ENCODE measurements at regions not wholly inside any gene's neighbourhood (a gene's known extent, or its start where the extent isn't known, plus 50 kb on each side); places are given as distances from the start of the nearest gene placed in this dataset.

- no peaks in the 10 kb centered on the region for H3K27me3 ChIP-seq (replicated peaks)
- no peaks in the 10 kb centered on the region for H3K36me3 ChIP-seq (replicated peaks)
- no peak overlapping the region for H3K27ac ChIP-seq
- no peak for DNase-seq
- TF ChIP-seq CTCF (IDR thresholded peaks at IDR 0.05; ENCODE audit: low read depth, low read length, missing control alignments) = no peak
- in situ Hi-C loops (cut with HindIII; ENCODE audit: low pct_ligation_motif_present, low sequenced_read_pairs) = no loop called here
- no peak overlapping the region for H3K4me3 ChIP-seq (ENCODE audit: low read depth, low read length)
Measured at GRCh38 chr2:235129850-235130249, 178.0 kb downstream of the SH3BP4 start.

GRCh38 chr2:235131334-235132305 is 179.8 kb downstream of the SH3BP4 start:
- no peak overlapping the region for H3K4me3 ChIP-seq (ENCODE audit: low read depth, low read length)
- no peak overlapping the region for H3K27ac ChIP-seq
- no peak for DNase-seq
- in situ Hi-C loops (cut with HindIII; ENCODE audit: low pct_ligation_motif_present, low sequenced_read_pairs) = no loop called here
- H3K36me3 ChIP-seq (replicated peaks) = no peaks in the 10 kb centered on the region
- no peak for TF ChIP-seq CTCF (IDR thresholded peaks at IDR 0.05; ENCODE audit: low read depth, low read length, missing control alignments)
- H3K27me3 ChIP-seq (replicated peaks) = no peaks in the 10 kb centered on the region

GRCh38 chr2:235132651-235133050 is 180.8 kb downstream of the SH3BP4 start:
- Histone ChIP-seq H3K4me3 (ENCODE audit: low read depth, low read length) (no peak overlapping the region), H3K36me3 (replicated peaks) (no peaks in the 10 kb centered on the region), H3K27me3 (replicated peaks) (no peaks in the 10 kb centered on the region), H3K27ac (no peak overlapping the region)
- no peak for DNase-seq
- TF ChIP-seq CTCF (IDR thresholded peaks at IDR 0.05; ENCODE audit: low read depth, low read length, missing control alignments) = no peak
- in situ Hi-C loops (cut with HindIII; ENCODE audit: low pct_ligation_motif_present, low sequenced_read_pairs) = no loop called here

GRCh38 chr2:235133837-235134236 is 182.0 kb downstream of the SH3BP4 start:
- in situ Hi-C loops (cut with HindIII; ENCODE audit: low pct_ligation_motif_present, low sequenced_read_pairs) = no loop called here
- H3K36me3 ChIP-seq (replicated peaks) = no peaks in the 10 kb centered on the region
- H3K27ac ChIP-seq = no peak overlapping the region
- H3K27me3 ChIP-seq (replicated peaks) = no peaks in the 10 kb centered on the region
- no peak for TF ChIP-seq CTCF (IDR thresholded peaks at IDR 0.05; ENCODE audit: low read depth, low read length, missing control alignments)
- no peak overlapping the region for H3K4me3 ChIP-seq (ENCODE audit: low read depth, low read length)
- DNase-seq = no peak

- no peaks in the 10 kb centered on the region for H3K36me3 ChIP-seq (replicated peaks)
- in situ Hi-C loops (cut with HindIII; ENCODE audit: low pct_ligation_motif_present, low sequenced_read_pairs) = no loop called here
- no peaks in the 10 kb centered on the region for H3K27me3 ChIP-seq (replicated peaks)
- no peak for TF ChIP-seq CTCF (IDR thresholded peaks at IDR 0.05; ENCODE audit: low read depth, low read length, missing control alignments)
- no peak overlapping the region for H3K4me3 ChIP-seq (ENCODE audit: low read depth, low read length)
- H3K27ac ChIP-seq = no peak overlapping the region
- DNase-seq = no peak
Measured at GRCh38 chr2:235134420-235134819, 182.6 kb downstream of the SH3BP4 start.

Data from brain microvascular endothelial cell (primary cell).